ENCODE measurements at regions not wholly inside any gene's neighbourhood (a gene's known extent, or its start where the extent isn't known, plus 50 kb on each side); places are given as distances from the start of the nearest gene placed in this dataset.

DNA sequence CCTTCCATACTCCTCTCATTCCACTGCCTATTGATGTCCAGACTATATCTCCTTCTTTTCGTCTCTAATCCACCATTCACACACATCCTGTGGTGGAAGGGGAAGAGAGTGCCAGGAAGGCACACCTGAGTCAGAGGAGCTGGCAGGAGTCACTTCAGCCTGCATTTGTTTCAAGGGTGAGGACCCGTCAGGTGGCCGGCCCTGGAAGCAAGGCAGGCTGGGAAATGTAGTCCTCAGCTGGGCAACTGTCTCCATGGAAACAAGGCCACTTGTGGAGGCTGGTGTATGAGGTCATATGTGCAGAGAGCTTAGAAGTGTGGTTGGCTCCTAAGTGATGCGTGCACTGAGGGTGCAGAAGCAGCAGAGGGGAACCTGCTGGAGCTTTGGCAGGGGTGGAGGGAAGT lies 278.4 kb downstream of the NSG2 start:
- TF ChIP-seq, protein P1, sequence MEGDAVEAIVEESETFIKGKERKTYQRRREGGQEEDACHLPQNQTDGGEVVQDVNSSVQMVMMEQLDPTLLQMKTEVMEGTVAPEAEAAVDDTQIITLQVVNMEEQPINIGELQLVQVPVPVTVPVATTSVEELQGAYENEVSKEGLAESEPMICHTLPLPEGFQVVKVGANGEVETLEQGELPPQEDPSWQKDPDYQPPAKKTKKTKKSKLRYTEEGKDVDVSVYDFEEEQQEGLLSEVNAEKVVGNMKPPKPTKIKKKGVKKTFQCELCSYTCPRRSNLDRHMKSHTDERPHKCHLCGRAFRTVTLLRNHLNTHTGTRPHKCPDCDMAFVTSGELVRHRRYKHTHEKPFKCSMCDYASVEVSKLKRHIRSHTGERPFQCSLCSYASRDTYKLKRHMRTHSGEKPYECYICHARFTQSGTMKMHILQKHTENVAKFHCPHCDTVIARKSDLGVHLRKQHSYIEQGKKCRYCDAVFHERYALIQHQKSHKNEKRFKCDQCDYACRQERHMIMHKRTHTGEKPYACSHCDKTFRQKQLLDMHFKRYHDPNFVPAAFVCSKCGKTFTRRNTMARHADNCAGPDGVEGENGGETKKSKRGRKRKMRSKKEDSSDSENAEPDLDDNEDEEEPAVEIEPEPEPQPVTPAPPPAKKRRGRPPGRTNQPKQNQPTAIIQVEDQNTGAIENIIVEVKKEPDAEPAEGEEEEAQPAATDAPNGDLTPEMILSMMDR (IDR thresholded peaks at IDR 0.05 in 2 of 3, conservative IDR thresholded peaks at IDR 0.05 in 1 of 3; ENCODE audit: borderline replicate concordance in 1 of 3, insufficient read depth in 1 of 3, low read depth in 2 of 3, low read length in 2 of 3) = no peak
- TF ChIP-seq EZH2 (IDR thresholded peaks at IDR 0.05) (no peak), POLR2A (IDR thresholded peaks at IDR 0.05; ENCODE audit: borderline replicate concordance, extremely low read depth, insufficient read depth, insufficient read length) (no peak), POLR2AphosphoS5 (IDR thresholded peaks at IDR 0.05; ENCODE audit: low read depth, low read length) (no peak), JUND (IDR thresholded peaks at IDR 0.05) (no peak), SRF (IDR thresholded peaks at IDR 0.05; ENCODE audit: low read depth) (no peak)
- TF ChIP-seq, protein P2, sequence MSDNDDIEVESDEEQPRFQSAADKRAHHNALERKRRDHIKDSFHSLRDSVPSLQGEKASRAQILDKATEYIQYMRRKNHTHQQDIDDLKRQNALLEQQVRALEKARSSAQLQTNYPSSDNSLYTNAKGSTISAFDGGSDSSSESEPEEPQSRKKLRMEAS (IDR thresholded peaks at IDR 0.05) = peak; percentile 48; the same call in 1 of the 2 replicates

All from HCT116 (cell line).